ENCODE measurements at regions not wholly inside any gene's neighbourhood (a gene's known extent, or its start where the extent isn't known, plus 50 kb on each side); places are given as distances from the start of the nearest gene placed in this dataset.

DNA sequence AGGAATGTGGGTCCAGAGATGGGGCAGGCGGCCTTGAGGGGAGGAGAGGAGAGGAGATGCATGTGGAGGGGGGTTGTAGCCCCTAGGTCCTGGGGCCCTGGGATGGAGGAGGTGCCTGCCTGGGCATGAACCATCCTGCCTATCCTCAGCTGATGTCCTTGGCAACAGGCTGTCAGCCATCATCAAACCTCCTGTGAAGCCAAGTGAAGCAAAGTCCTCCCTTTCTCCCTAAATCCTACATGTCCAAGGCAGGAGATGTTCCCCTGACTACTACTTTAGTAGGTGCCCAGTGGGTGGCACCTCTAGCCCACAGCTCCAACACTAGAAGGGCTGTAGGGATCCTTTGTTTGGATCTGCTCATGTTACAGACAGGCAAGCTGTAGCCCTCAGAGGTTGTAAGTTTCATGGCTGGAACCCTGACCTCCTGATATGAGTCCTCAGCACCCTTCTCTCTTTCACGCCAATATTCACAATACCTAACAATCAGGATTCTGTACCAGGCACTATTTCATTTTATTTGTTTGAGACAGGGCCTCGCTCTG, 66.6 kb upstream of the SYPL1 start:
- H3K4me3 ChIP-seq (ENCODE audit: low read depth in 1 of 5, low read length in 5 of 5): no peak overlapping the region
- H3K36me3 ChIP-seq (ENCODE audit: control insufficient read depth in 5 of 5, insufficient read depth in 5 of 5, low read length in 5 of 5): no peaks in the 10 kb centered on the region
- no peaks in the 10 kb centered on the region for H3K27me3 ChIP-seq (ENCODE audit: control insufficient read depth in 5 of 5, insufficient read depth in 4 of 5, low read length in 5 of 5)
- H3K9me3 ChIP-seq (ENCODE audit: control insufficient read depth in 5 of 5, low read length in 5 of 5): no peaks in the 10 kb centered on the region
- H3K4me1 ChIP-seq (ENCODE audit: control insufficient read depth in 5 of 5, insufficient read depth in 5 of 5, low read length in 5 of 5): peaks cover 0 to 26% (median 23%) of the 10 kb centered on the region in 5 donors
- peak overlapping the region; percentile 53 for H3K27ac ChIP-seq (ENCODE audit: low read depth, low read length)
- H3K9ac ChIP-seq (ENCODE audit: low read length in 5 of 5): no peak overlapping the region

- no peaks in the 10 kb centered on the region for H3K27me3 ChIP-seq (ENCODE audit: control insufficient read depth in 5 of 5, insufficient read depth in 4 of 5, low read length in 5 of 5)
- H3K27ac ChIP-seq (ENCODE audit: low read depth, low read length): peak overlapping the region; percentile 53
- H3K36me3 ChIP-seq (ENCODE audit: control insufficient read depth in 5 of 5, insufficient read depth in 5 of 5, low read length in 5 of 5): no peaks in the 10 kb centered on the region
- H3K9ac ChIP-seq (ENCODE audit: low read length in 5 of 5): peak overlapping the region in 2 of 5 donors; percentile 41 to 67
- peaks cover 0 to 26% (median 23%) of the 10 kb centered on the region in 5 donors for H3K4me1 ChIP-seq (ENCODE audit: control insufficient read depth in 5 of 5, insufficient read depth in 5 of 5, low read length in 5 of 5)
- no peaks in the 10 kb centered on the region for H3K9me3 ChIP-seq (ENCODE audit: control insufficient read depth in 5 of 5, low read length in 5 of 5)
- H3K4me3 ChIP-seq (ENCODE audit: low read depth in 1 of 5, low read length in 5 of 5): no peak overlapping the region
These were observed 65.9 kb upstream of the SYPL1 start for GRCh38 chr7:106177738-106178592.

DNA sequence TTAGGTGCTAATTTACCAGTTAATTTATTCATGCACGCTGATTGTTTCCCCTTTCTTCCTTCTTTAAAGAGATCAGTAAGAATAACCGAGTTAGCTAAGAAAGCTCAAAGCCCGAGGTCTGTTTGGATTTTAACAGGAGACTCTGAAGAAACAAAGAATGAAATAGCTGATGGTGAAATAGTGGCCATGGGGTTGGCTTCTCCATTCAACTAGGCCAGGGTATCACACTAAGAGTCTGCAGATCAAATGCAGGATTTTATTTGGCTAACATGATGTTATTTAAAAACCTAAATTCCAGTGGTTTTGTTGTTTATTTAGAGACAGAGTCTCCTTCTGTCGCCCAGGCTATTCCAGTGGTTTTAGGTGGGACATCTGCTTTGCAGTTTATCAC, 65.2 kb upstream of the SYPL1 start:
- Histone ChIP-seq H3K36me3 (ENCODE audit: control insufficient read depth in 5 of 5, insufficient read depth in 5 of 5, low read length in 5 of 5) (no peaks in the 10 kb centered on the region), H3K27ac (ENCODE audit: low read depth, low read length) (peak overlapping the region; percentile 53), H3K4me1 (ENCODE audit: control insufficient read depth in 5 of 5, insufficient read depth in 5 of 5, low read length in 5 of 5) (peaks cover 0 to 26% (median 23%) of the 10 kb centered on the region in 5 donors), H3K9ac (ENCODE audit: low read length in 5 of 5) (peak overlapping the region in 3 of 5 donors; percentile 41 to 71 (median 67)), H3K27me3 (ENCODE audit: control insufficient read depth in 5 of 5, insufficient read depth in 4 of 5, low read length in 5 of 5) (no peaks in the 10 kb centered on the region), H3K9me3 (ENCODE audit: control insufficient read depth in 5 of 5, low read length in 5 of 5) (no peaks in the 10 kb centered on the region), H3K4me3 (ENCODE audit: low read depth in 1 of 5, low read length in 5 of 5) (no peak overlapping the region)

GRCh38 chr7:106176414-106177299, 64.5 kb upstream of the SYPL1 start:
- Histone ChIP-seq H3K9ac (ENCODE audit: low read length in 5 of 5) (peak overlapping the region in 2 of 5 donors; percentile 67 to 71), H3K4me3 (ENCODE audit: low read depth in 1 of 5, low read length in 5 of 5) (peak overlapping the region in 1 of 5 donors; percentile 26), H3K27me3 (ENCODE audit: control insufficient read depth in 5 of 5, insufficient read depth in 4 of 5, low read length in 5 of 5) (no peaks in the 10 kb centered on the region), H3K27ac (ENCODE audit: low read depth, low read length) (peak overlapping the region; percentile 53), H3K9me3 (ENCODE audit: control insufficient read depth in 5 of 5, low read length in 5 of 5) (no peaks in the 10 kb centered on the region), H3K36me3 (ENCODE audit: control insufficient read depth in 5 of 5, insufficient read depth in 5 of 5, low read length in 5 of 5) (no peaks in the 10 kb centered on the region), H3K4me1 (ENCODE audit: control insufficient read depth in 5 of 5, insufficient read depth in 5 of 5, low read length in 5 of 5) (peaks cover 0 to 26% (median 23%) of the 10 kb centered on the region in 5 donors)

GRCh38 chr7:106175507-106175906, 63.4 kb upstream of the SYPL1 start:
- H3K27ac ChIP-seq (ENCODE audit: low read depth, low read length): no peak overlapping the region
- H3K4me1 ChIP-seq (ENCODE audit: control insufficient read depth in 5 of 5, insufficient read depth in 5 of 5, low read length in 5 of 5): peaks cover 0 to 26% (median 23%) of the 10 kb centered on the region in 5 donors
- no peak overlapping the region for H3K4me3 ChIP-seq (ENCODE audit: low read depth in 1 of 5, low read length in 5 of 5)
- H3K9ac ChIP-seq (ENCODE audit: low read length in 5 of 5): no peak overlapping the region
- H3K36me3 ChIP-seq (ENCODE audit: control insufficient read depth in 5 of 5, insufficient read depth in 5 of 5, low read length in 5 of 5): no peaks in the 10 kb centered on the region
- H3K9me3 ChIP-seq (ENCODE audit: control insufficient read depth in 5 of 5, low read length in 5 of 5): no peaks in the 10 kb centered on the region
- no peaks in the 10 kb centered on the region for H3K27me3 ChIP-seq (ENCODE audit: control insufficient read depth in 5 of 5, insufficient read depth in 4 of 5, low read length in 5 of 5)

DNA sequence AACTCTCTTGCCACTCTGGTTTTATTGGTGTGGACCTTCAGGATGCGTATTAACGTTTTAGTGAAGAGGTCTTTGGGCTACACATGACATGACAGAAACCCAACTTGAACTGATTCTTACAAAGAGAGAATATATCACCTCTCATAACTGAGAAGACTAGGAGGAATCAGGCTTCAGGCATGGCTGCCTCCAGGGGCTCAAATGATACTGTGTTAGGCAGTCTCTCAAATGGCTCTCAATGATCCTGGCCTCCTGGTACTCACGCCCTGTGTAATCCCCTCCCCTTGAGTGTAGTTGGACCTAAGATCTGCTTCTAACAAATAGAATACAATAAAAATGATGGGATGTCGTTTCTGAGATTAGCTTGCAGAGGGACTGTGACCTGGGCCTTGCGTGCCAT, 58.5 kb upstream of the SYPL1 start:
- Histone ChIP-seq H3K27me3 (ENCODE audit: control insufficient read depth in 5 of 5, insufficient read depth in 4 of 5, low read length in 5 of 5) (no peaks in the 10 kb centered on the region), H3K27ac (ENCODE audit: low read depth, low read length) (no peak overlapping the region), H3K36me3 (ENCODE audit: control insufficient read depth in 5 of 5, insufficient read depth in 5 of 5, low read length in 5 of 5) (no peaks in the 10 kb centered on the region), H3K4me3 (ENCODE audit: low read depth in 1 of 5, low read length in 5 of 5) (no peak overlapping the region), H3K9ac (ENCODE audit: low read length in 5 of 5) (no peak overlapping the region), H3K9me3 (ENCODE audit: control insufficient read depth in 5 of 5, low read length in 5 of 5) (no peaks in the 10 kb centered on the region), H3K4me1 (ENCODE audit: control insufficient read depth in 5 of 5, insufficient read depth in 5 of 5, low read length in 5 of 5) (peaks cover 4 to 37% (median 22%) of the 10 kb centered on the region in 5 donors)

DNA sequence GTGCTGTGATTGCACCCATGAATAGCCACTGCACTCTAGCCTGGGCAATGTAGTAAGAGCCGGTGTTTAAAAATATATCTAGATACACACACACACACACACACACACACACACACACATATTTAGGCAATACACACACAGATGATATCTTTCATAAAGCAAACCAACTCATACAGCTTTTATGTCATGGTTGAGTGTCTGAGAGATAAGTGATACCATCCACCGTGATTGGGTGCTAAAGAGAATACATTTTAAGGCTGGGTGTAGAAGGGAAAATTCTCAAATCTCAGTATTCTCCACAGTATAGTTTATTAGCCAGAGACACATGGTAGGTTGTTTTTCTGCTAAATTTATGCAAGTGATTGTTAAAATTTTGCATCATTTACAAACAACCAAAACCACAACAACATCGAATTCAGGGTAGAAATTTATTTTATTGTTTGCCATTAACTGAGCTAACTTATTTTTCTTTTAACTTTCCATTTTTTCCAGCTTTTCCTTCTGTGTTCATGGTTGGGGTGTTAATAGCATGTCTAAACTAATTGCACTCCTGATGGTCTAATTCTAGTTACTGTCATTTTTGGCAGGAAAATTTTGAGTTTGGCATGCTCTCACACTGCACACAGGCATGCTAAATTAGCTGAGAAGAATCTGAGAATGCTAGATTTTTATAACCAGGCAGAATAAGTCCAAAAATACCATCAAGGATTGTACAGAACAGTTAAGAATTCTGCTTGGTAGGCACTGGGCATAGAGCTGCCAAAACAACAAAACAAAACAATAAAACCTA, 57.9 kb upstream of the SYPL1 start:
- Histone ChIP-seq H3K9me3 (ENCODE audit: control insufficient read depth in 5 of 5, low read length in 5 of 5) (no peaks in the 10 kb centered on the region), H3K4me3 (ENCODE audit: low read depth in 1 of 5, low read length in 5 of 5) (no peak overlapping the region), H3K27me3 (ENCODE audit: control insufficient read depth in 5 of 5, insufficient read depth in 4 of 5, low read length in 5 of 5) (no peaks in the 10 kb centered on the region), H3K4me1 (ENCODE audit: control insufficient read depth in 5 of 5, insufficient read depth in 5 of 5, low read length in 5 of 5) (peaks cover 4 to 39% (median 22%) of the 10 kb centered on the region in 5 donors), H3K36me3 (ENCODE audit: control insufficient read depth in 5 of 5, insufficient read depth in 5 of 5, low read length in 5 of 5) (no peaks in the 10 kb centered on the region), H3K9ac (ENCODE audit: low read length in 5 of 5) (no peak overlapping the region), H3K27ac (ENCODE audit: low read depth, low read length) (no peak overlapping the region)

- H3K27ac ChIP-seq (ENCODE audit: low read depth, low read length): peak overlapping the region; percentile 95
- H3K4me3 ChIP-seq (ENCODE audit: low read depth in 1 of 5, low read length in 5 of 5): peak overlapping the region in 2 of 5 donors; percentile 1 to 14
- H3K27me3 ChIP-seq (ENCODE audit: control insufficient read depth in 5 of 5, insufficient read depth in 4 of 5, low read length in 5 of 5): no peaks in the 10 kb centered on the region
- peak overlapping the region in 4 of 5 donors; percentile 30 to 76 (median 54) for H3K9ac ChIP-seq (ENCODE audit: low read length in 5 of 5)
- H3K9me3 ChIP-seq (ENCODE audit: control insufficient read depth in 5 of 5, low read length in 5 of 5): peaks cover 0 to 11% (median 8%) of the 10 kb centered on the region in 5 donors
- no peaks in the 10 kb centered on the region for H3K36me3 ChIP-seq (ENCODE audit: control insufficient read depth in 5 of 5, insufficient read depth in 5 of 5, low read length in 5 of 5)
- peaks cover 4 to 39% (median 22%) of the 10 kb centered on the region in 5 donors for H3K4me1 ChIP-seq (ENCODE audit: control insufficient read depth in 5 of 5, insufficient read depth in 5 of 5, low read length in 5 of 5)
These were observed 55.5 kb upstream of the SYPL1 start for GRCh38 chr7:106167439-106168136.

All from subcutaneous abdominal adipose tissue (tissue), 5 donors.